Bronchial epithelial cell (primary cell): ENCODE measurements at regions not wholly inside any gene's neighbourhood (a gene's known extent, or its start where the extent isn't known, plus 50 kb on each side); places are given as distances from the start of the nearest gene placed in this dataset.
A peak's percentile ranks its signal among the peaks of the same experiment; 100 is the strongest.

Source experiments
- DNase-seq: peaks from one replicate; pipeline ENCODE4 v3.0.0-alpha.2; 2010; ENCODE audit warnings: low read depth
- FAIRE-seq: peaks from 2 replicates; lab custom pipeline; 2011; peaks lifted over from hg19 to GRCh38; lab: Jason Lieb, UNC
- H3K27me3 ChIP-seq: 2 replicates; pipeline ENCODE4 v1.5.1; 2011; ENCODE audit warnings: low read length; ENCODE audit not compliant: control insufficient read depth, insufficient read depth
- H3K36me3 ChIP-seq: 2 replicates; pipeline ENCODE4 v1.5.1; 2011; ENCODE audit warnings: low read length; ENCODE audit not compliant: control insufficient read depth, insufficient read depth
- H3K4me3 ChIP-seq: 2 replicates; pipeline ENCODE4 v1.5.1; 2011; ENCODE audit warnings: mild to moderate bottlenecking, low read depth, low read length, control low read depth
- CTCF ChIP-seq: IDR thresholded peaks from 2 replicates; pipeline ENCODE4 v1.5.1; 2011; ENCODE audit warnings: mild to moderate bottlenecking, moderate library complexity, low read length, control low read depth, inconsistent platforms; ENCODE audit not compliant: insufficient read depth, severe bottlenecking

DNA sequence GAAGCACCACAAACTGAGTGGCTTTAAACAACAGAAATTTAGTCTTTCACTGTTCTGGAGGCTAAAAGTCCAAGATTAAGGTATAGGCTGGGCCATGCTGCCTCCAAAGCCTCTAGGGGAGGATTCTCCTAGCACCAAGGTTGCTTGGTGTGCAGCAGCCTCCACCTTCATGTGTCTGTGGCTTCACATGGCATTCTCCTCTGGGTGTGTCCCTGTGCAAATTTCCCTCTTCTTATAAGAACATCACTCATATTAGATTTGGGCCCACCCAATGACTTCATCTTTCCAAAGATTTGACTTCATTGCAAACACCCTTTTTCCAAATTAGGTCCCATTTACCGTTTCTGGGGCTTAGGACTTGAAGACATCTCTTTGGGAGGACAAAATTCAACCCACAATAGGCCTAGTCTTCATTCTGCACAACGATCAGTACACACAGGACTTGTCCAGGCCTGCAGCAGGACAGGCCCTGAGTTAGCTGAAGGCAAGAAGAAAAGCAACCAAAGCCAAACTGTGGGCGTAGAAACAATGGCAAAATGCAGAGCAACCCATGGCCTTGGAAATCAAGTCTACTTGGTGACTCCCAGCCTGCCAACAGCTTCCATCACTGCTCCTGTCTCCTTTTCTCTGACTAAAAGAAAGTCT is 521.2 kb upstream of the NBEA start:
- TF ChIP-seq CTCF: no peak
- FAIRE-seq (peak; percentile 90), DNase-seq (peak; percentile 91)
- Histone ChIP-seq H3K36me3 (no peaks in the 10 kb centered on the region), H3K4me3 (no peak overlapping the region), H3K27me3 (no peaks in the 10 kb centered on the region)

DNA sequence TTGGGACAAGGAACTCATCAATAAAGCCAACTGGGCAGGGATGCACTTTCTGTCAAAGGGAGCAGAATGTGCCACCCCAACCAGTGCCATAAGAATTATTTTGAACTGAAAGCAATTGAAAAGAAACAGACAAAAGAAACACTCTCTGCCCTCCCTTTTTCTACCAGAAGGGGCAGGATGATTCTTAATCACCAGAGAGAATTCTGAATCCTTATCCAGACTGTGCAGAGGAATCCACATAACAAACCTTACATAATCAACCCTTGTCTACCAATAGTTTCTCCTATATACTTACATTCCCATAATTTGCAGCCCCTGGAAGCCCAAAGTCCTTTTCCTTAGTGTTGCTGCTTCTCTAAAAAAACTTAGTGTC is 520.7 kb upstream of the NBEA start:
- H3K27me3 ChIP-seq: no peaks in the 10 kb centered on the region
- no peak for TF ChIP-seq CTCF
- no peak for DNase-seq
- H3K36me3 ChIP-seq: no peaks in the 10 kb centered on the region
- no peak overlapping the region for H3K4me3 ChIP-seq
- no peak for FAIRE-seq

DNA sequence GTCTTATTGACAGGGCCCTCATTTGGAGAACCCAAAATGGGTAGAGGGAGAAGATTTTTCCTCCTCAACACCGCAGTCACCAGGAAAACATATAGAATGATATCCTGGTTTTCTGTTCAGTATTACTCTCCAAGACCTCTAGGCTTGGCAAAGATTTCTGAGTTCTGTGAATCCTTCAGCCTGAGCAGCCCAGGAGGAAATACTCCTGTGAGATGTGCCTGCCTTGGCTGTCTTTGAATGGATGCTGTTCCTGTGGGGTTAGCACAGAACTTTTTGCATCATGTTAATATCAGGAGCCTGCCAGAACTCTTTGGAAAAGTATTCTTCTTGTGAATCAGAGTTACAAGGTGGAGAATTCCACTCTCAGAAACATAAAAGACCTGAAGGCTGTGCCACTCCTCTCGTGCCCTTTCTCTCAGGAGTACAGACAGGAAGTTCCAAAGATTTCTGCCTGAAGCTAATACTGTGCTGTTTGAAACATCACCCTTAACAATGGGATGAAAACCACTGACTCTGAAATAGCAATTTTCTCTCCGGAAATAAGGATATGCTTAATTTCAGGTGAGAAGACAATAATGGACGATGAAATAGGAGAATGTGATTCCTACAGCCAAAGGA is 520.1 kb upstream of the NBEA start:
- Histone ChIP-seq H3K36me3 (no peaks in the 10 kb centered on the region), H3K4me3 (no peak overlapping the region), H3K27me3 (no peaks in the 10 kb centered on the region)
- FAIRE-seq (no peak), DNase-seq (peak; percentile 58)
- no peak for TF ChIP-seq CTCF

DNA sequence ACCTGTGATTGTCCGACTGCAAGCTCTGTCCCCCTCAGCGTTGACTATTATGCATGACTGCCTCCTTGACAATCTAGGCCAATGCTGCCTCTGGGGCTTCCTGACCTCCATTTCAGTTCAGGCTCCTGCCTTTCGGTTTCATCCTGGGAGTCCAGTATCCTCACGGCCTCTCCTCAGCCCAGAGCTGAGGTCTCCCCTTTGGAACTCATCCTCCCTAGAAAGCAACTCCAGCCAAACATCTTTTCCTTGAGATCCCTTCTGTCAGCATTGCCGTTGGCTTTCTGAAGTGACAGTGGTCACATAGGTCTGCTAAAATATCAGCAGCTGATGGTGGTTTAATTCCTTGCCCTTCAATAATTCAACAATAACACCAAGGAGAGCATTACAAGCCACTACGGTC is 519.1 kb upstream of the NBEA start:
- DNase-seq (no peak), FAIRE-seq (no peak)
- TF ChIP-seq CTCF: no peak
- H3K36me3 ChIP-seq: no peaks in the 10 kb centered on the region
- H3K4me3 ChIP-seq: no peak overlapping the region
- H3K27me3 ChIP-seq: no peaks in the 10 kb centered on the region

GRCh38 chr13:34425327-34425949 is 516.6 kb upstream of the NBEA start:
- Histone ChIP-seq H3K27me3 (no peaks in the 10 kb centered on the region), H3K36me3 (no peaks in the 10 kb centered on the region), H3K4me3 (no peak overlapping the region)
- DNase-seq: no peak
- FAIRE-seq: no peak
- no peak for TF ChIP-seq CTCF
